ENCODE measurements at regions not wholly inside any gene's neighbourhood (a gene's known extent, or its start where the extent isn't known, plus 50 kb on each side); places are given as distances from the start of the nearest gene placed in this dataset.

GRCh38 chr4:20084488-20084887, 167.2 kb upstream of the SLIT2 start:
- TF ChIP-seq POLR2A (IDR thresholded peaks at IDR 0.05; ENCODE audit: low read depth, low read length) (no peak), MYC (IDR thresholded peaks at IDR 0.05; ENCODE audit: low read depth, low read length) (no peak), CTCF (IDR thresholded peaks at IDR 0.05; ENCODE audit: extremely low read depth in 1 of 2, insufficient read depth in 1 of 2, low read depth in 1 of 2, low read length in 2 of 2) (no peak), MAX (IDR thresholded peaks at IDR 0.05; ENCODE audit: insufficient read depth, insufficient read length) (no peak), POLR2AphosphoS5 (IDR thresholded peaks at IDR 0.05; ENCODE audit: insufficient read depth, low read depth, low read length) (no peak), EZH2 (IDR thresholded peaks at IDR 0.05; ENCODE audit: borderline replicate concordance, low read depth, low read length, severe bottlenecking) (no peak), JUN (IDR thresholded peaks at IDR 0.05; ENCODE audit: borderline replicate concordance, insufficient read depth, insufficient read length, low read depth) (no peak)

Data from endothelial cell of umbilical vein (primary cell).